H7 (cell line): ENCODE measurements at regions not wholly inside any gene's neighbourhood (a gene's known extent, or its start where the extent isn't known, plus 50 kb on each side); places are given as distances from the start of the nearest gene placed in this dataset.
"Not testable (repeated sequence)": the region's sequence is repeated elsewhere in the genome, so short reads cannot be mapped to it uniquely, and the experiment has no call there.

Experiments used
- DNase-seq: peaks from one replicate; pipeline ENCODE4 v3.0.0; 2012
- H3K27me3 ChIP-seq: 2 replicates; pipeline ENCODE4 v1.6.0; 2011; ENCODE audit warnings: mild to moderate bottlenecking, low read length; ENCODE audit not compliant: control insufficient read depth, insufficient read depth
- H3K36me3 ChIP-seq: replicated peaks from 2 replicates; pipeline ENCODE4 v1.5.1; 2011; ENCODE audit warnings: low read length; ENCODE audit not compliant: control insufficient read depth, insufficient read depth
- H3K4me3 ChIP-seq: 2 replicates; pipeline ENCODE4 v1.5.1; 2011; ENCODE audit warnings: low read depth, mild to moderate bottlenecking, control low read depth, low read length, moderate library complexity; ENCODE audit not compliant: insufficient read depth

GRCh38 chr7:52355053-52355452 lies 680.4 kb upstream of the POM121L12 start:
- Histone ChIP-seq H3K27me3 (no peaks in the 10 kb centered on the region), H3K4me3 (no peak overlapping the region), H3K36me3 (no peaks in the 10 kb centered on the region)
- peak; percentile 37 for DNase-seq

- Histone ChIP-seq H3K4me3 (no peak overlapping the region), H3K27me3 (no peaks in the 10 kb centered on the region), H3K36me3 (no peaks in the 10 kb centered on the region)
- no peak for DNase-seq
Observed at GRCh38 chr7:52352013-52352981, 683.1 kb upstream of the POM121L12 start.

- H3K4me3 ChIP-seq = no peak overlapping the region
- H3K27me3 ChIP-seq = no peaks in the 10 kb centered on the region
- DNase-seq = no peak
- H3K36me3 ChIP-seq = no peaks in the 10 kb centered on the region
Observed at GRCh38 chr7:52344015-52344414, 691.4 kb upstream of the POM121L12 start.

- DNase-seq = no peak
- no peak overlapping the region for H3K4me3 ChIP-seq
- H3K36me3 ChIP-seq = no peaks in the 10 kb centered on the region
- no peaks in the 10 kb centered on the region for H3K27me3 ChIP-seq
Observed at GRCh38 chr7:52340067-52340466, 695.4 kb upstream of the POM121L12 start.

GRCh38 chr7:52328328-52328727 lies 707.1 kb upstream of the POM121L12 start:
- not testable (repeated sequence) for H3K4me3 ChIP-seq, DNase-seq, H3K36me3 ChIP-seq, H3K27me3 ChIP-seq

- Histone ChIP-seq H3K4me3 (no peak overlapping the region), H3K36me3 (no peaks in the 10 kb centered on the region), H3K27me3 (no peaks in the 10 kb centered on the region)
- no peak for DNase-seq
Observed at GRCh38 chr7:52325237-52325636, 710.2 kb upstream of the POM121L12 start.

GRCh38 chr7:52323202-52323746 lies 712.2 kb upstream of the POM121L12 start:
- H3K4me3 ChIP-seq = no peak overlapping the region
- no peaks in the 10 kb centered on the region for H3K36me3 ChIP-seq
- no peaks in the 10 kb centered on the region for H3K27me3 ChIP-seq
- DNase-seq = no peak

GRCh38 chr7:52320610-52321009 lies 714.8 kb upstream of the POM121L12 start:
- H3K36me3 ChIP-seq = no peaks in the 10 kb centered on the region
- no peaks in the 10 kb centered on the region for H3K27me3 ChIP-seq
- no peak for DNase-seq
- H3K4me3 ChIP-seq = no peak overlapping the region

- H3K36me3 ChIP-seq = no peaks in the 10 kb centered on the region
- DNase-seq = no peak
- H3K4me3 ChIP-seq = no peak overlapping the region
- H3K27me3 ChIP-seq = no peaks in the 10 kb centered on the region
Observed at GRCh38 chr7:52317921-52318320, 717.5 kb upstream of the POM121L12 start.

- Histone ChIP-seq H3K27me3 (no peaks in the 10 kb centered on the region), H3K4me3 (no peak overlapping the region), H3K36me3 (no peaks in the 10 kb centered on the region)
- no peak for DNase-seq
Observed at GRCh38 chr7:52311886-52312285, 723.5 kb upstream of the POM121L12 start.

GRCh38 chr7:52309631-52310030 lies 725.8 kb upstream of the POM121L12 start:
- no peaks in the 10 kb centered on the region for H3K27me3 ChIP-seq
- no peaks in the 10 kb centered on the region for H3K36me3 ChIP-seq
- no peak for DNase-seq
- H3K4me3 ChIP-seq = no peak overlapping the region

- peak; percentile 5 for DNase-seq
- no peaks in the 10 kb centered on the region for H3K27me3 ChIP-seq
- no peaks in the 10 kb centered on the region for H3K36me3 ChIP-seq
- no peak overlapping the region for H3K4me3 ChIP-seq
Observed at GRCh38 chr7:52302765-52303520, 732.5 kb upstream of the POM121L12 start.

- no peaks in the 10 kb centered on the region for H3K27me3 ChIP-seq
- no peak overlapping the region for H3K4me3 ChIP-seq
- no peaks in the 10 kb centered on the region for H3K36me3 ChIP-seq
- no peak for DNase-seq
Observed at GRCh38 chr7:52297128-52297527, 738.3 kb upstream of the POM121L12 start.

- Histone ChIP-seq H3K36me3 (no peaks in the 10 kb centered on the region), H3K27me3 (no peaks in the 10 kb centered on the region), H3K4me3 (no peak overlapping the region)
- DNase-seq = no peak
Observed at GRCh38 chr7:52294942-52295341, 740.5 kb upstream of the POM121L12 start.

GRCh38 chr7:52289247-52289646 lies 746.2 kb upstream of the POM121L12 start:
- no peak for DNase-seq
- no peak overlapping the region for H3K4me3 ChIP-seq
- no peaks in the 10 kb centered on the region for H3K27me3 ChIP-seq
- no peaks in the 10 kb centered on the region for H3K36me3 ChIP-seq
